Cardiac fibroblast (primary cell): ENCODE measurements at regions not wholly inside any gene's neighbourhood (a gene's known extent, or its start where the extent isn't known, plus 50 kb on each side); places are given as distances from the start of the nearest gene placed in this dataset.
"Not testable (repeated sequence)": the region's sequence is repeated elsewhere in the genome, so short reads cannot be mapped to it uniquely, and the experiment has no call there.

Experiments used
- DNase-seq, 2 donors: peaks; one replicate each; pipeline versions ENCODE4 v3.0.0 to v3.0.0-alpha.2; 2010; ENCODE audit warnings: low read depth in 2 of 2
- H3K4me3 ChIP-seq, 2 donors: replicated peaks in 1 of 2; 1 replicate in 1 of 2; 2 replicates in 1 of 2; pipeline ENCODE4 v1.5.1; 2011; ENCODE audit warnings: low read depth in 2 of 2, low read length in 2 of 2, mild to moderate bottlenecking in 2 of 2, moderate library complexity in 1 of 2
- TF ChIP-seq, protein P1 (sequence below): IDR thresholded peaks from one replicate; pipeline ENCODE4 v1.5.1; 2011; ENCODE audit warnings: low read depth, mild to moderate bottlenecking, low read length, inconsistent platforms

DNA sequence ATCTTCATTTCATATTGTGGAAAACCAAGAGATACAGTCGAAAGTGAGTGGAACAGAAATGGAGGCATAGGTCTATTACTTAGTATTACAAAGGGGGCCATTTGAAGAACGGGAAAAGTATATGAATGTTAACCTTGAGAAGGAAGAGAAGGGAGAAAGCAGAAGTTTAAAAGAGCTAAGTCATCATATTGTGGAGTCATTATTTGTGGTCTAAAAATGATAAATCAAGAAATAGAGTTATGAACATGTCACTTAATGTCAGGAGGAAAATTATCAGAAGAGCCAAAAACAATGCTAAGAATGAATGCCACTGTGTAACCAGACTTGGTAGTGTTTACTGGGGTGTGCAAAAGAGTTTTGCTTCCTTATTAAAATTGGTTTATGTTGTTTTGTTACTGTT lies 589.5 kb upstream of the LCORL start:
- TF ChIP-seq, protein P1, sequence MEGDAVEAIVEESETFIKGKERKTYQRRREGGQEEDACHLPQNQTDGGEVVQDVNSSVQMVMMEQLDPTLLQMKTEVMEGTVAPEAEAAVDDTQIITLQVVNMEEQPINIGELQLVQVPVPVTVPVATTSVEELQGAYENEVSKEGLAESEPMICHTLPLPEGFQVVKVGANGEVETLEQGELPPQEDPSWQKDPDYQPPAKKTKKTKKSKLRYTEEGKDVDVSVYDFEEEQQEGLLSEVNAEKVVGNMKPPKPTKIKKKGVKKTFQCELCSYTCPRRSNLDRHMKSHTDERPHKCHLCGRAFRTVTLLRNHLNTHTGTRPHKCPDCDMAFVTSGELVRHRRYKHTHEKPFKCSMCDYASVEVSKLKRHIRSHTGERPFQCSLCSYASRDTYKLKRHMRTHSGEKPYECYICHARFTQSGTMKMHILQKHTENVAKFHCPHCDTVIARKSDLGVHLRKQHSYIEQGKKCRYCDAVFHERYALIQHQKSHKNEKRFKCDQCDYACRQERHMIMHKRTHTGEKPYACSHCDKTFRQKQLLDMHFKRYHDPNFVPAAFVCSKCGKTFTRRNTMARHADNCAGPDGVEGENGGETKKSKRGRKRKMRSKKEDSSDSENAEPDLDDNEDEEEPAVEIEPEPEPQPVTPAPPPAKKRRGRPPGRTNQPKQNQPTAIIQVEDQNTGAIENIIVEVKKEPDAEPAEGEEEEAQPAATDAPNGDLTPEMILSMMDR = no peak
- no peak overlapping the region for H3K4me3 ChIP-seq
- no peak for DNase-seq

DNA sequence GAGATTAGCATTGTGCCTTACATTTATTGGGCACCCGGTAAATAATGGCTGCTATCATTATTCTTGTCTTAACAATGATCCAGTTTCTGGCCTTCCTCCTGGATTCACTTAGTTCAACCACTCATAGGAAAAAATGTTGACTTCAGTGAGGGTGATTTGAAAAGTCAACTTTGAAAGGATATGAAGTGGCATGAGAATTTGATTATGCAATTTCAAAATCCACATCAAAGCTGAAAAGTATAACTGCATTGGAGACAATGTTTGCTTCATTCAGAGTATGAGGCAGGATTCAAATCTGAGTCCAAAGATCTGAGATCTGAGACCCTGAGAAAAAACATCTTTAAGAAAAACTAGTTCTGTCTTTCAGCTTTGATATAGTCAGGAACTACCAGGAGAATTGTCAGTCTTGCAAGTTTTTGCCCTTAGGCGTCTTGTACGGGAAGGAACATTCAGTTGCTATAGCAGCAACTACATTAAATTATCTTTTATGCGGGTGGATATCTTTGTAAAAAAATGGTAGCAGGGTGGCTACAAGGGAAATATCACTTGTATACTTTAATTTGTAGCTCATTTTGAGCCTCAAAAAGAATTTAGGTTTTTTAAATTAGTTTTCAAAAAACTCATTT lies 587.5 kb upstream of the LCORL start:
- TF ChIP-seq, protein P1 = no peak
- H3K4me3 ChIP-seq = no peak overlapping the region
- DNase-seq = no peak

DNA sequence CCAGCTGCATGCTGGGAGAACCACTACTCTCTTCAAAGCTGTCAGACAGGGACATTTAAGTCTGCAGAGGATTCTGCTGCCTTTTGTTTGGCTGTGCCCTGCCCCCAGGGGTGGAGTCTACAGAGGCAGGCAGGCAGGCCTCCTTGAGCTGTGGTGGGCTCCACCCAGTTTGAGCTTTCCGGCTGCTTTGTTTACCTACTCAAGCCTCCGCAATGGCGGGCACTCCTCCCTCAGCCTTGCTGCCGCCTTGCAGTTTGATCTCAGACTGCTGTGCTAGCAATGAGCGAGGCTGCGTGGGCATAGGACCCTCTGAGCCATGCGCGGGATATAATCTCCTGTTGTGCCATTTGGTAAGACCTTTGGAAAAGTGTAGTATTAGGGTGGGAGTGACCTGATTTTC lies 581.1 kb upstream of the LCORL start:
- not testable (repeated sequence) for H3K4me3 ChIP-seq, DNase-seq

DNA sequence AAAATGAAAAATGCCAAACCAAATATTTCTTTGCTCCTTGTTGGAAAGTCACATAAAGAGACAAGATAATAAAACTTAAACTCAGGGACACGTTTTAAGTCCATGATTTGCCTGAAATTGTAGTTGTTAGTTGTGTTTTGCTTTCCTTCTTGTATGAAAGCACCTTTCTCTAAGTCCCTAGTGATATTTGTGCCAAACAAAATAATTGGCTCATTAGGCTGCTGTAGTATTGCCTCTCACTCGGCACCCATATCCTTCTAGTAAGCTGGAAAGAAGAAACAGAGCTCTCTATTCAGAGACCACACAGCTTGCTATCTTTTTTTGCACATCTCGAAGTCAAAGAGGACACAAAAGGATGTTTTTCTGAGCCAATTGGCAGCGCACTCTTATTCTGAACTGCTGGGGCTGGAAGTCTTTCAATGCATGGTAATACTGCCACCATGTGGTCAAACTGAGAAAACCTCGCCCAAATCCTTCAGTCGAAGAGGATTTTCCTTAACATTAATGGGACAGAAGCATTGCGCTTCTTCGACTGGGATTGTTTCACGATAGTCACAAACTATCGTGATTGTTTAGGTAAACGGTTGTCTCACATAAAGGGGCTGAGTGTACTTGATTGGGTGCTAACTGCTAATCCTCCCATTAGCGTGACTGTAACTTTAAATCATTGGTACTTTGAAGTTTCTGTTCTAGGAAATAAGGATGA lies 571.9 kb upstream of the LCORL start:
- H3K4me3 ChIP-seq = no peak overlapping the region
- TF ChIP-seq, protein P1 = peak; percentile 81
- DNase-seq = peak; percentile 83 to 84

DNA sequence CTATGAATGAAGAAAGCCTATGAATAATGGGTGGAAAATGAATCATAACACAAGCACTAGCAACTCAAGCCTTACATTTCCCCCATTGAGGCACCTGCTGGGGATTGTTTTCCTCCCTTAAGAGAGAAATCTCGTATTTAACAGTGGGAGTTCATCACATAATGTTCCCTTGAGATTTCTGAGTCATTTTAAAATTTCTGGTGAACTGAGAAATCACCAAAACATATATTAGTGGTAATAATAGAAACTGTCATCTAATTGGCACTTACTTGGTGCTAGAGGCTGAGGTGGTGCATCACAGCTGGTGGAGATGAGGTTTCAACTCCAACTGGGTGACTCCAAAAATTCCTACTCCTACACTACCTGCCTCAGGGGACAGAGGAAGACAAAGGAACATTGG lies 561.3 kb upstream of the LCORL start:
- no peak overlapping the region for H3K4me3 ChIP-seq
- TF ChIP-seq, protein P1 = no peak
- no peak for DNase-seq

DNA sequence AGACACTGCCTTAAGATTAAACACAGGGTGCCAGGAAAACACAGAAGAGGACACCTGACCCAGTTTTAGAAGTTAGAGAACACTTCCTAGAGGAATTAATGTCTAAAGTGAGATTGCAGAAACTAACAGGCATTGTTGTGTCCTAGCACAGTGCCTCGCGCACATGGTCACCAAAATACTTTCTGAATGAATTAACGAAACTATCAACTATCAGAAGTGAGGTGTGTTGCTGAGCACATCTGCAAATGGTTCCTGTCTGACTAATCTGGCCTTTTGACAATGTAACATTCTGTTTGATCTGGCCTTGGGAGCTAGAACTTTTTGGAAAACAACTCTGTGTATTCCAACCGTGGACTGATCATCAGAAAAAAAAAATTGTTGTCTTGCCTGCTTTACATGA lies 556.8 kb upstream of the LCORL start:
- TF ChIP-seq, protein P1 = no peak
- no peak overlapping the region for H3K4me3 ChIP-seq
- DNase-seq = no peak

DNA sequence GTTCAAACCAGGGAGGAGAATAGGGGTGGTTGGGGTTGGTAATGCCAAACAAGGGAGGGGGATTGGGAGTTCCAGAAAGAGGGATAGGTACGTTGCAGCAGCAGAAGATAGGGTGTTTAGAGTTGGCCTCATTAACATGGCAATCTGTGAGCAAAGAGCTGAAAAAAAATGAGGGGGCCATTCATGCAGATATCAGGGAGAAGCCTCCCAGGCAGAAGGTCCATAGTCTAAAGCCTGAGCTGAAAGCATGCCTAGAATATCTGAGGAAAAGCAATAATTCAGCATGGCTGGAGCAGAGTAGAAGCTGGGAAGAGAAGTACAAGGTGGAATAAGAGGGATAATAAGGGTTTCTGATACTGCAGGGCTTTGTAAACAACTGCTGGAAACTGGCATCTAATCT lies 550.9 kb upstream of the LCORL start:
- no peak for DNase-seq
- H3K4me3 ChIP-seq = no peak overlapping the region
- TF ChIP-seq, protein P1 = no peak
